ENCODE measurements at regions not wholly inside any gene's neighbourhood (a gene's known extent, or its start where the extent isn't known, plus 50 kb on each side); places are given as distances from the start of the nearest gene placed in this dataset.

DNA sequence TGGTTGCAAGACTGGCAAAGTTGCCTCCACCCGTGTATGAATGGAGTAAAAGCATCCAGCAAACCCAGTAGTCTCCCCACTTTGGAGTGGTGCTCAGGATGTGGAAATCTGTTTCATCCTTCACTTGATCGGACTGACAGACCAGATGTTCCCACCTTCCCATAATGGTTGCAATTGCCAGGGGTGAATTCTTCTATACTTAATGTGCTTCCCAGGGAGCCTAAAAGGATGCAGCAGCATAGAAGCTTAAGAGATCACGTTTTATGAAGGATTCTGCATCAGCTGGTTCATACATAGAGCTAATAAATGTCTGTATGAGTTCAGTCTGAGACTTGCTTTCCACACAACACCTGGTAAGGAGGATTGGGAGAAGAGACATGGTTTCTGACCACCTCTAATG lies 198.8 kb upstream of the S1PR3 start:
- H2AFZ ChIP-seq (ENCODE audit: low read depth) = no peak overlapping the region
- no peak overlapping the region for H3K9ac ChIP-seq
- no peaks in the 10 kb centered on the region for H4K20me1 ChIP-seq (ENCODE audit: insufficient read depth)
- H3K79me2 ChIP-seq (ENCODE audit: insufficient read depth, low read depth) = no peaks in the 10 kb centered on the region
- no peak overlapping the region for H3K4me2 ChIP-seq
- H3K4me3 ChIP-seq (IDR thresholded peaks at IDR 0.05; ENCODE audit: insufficient read depth, low read depth, low read length) = no peak overlapping the region
- no peaks in the 10 kb centered on the region for H3K4me1 ChIP-seq (ENCODE audit: low read depth, poor library complexity, severe bottlenecking)
- no peaks in the 10 kb centered on the region for H3K27me3 ChIP-seq (ENCODE audit: insufficient read depth, low read depth)
- H3K27ac ChIP-seq = no peak overlapping the region
- TF ChIP-seq, protein P1, sequence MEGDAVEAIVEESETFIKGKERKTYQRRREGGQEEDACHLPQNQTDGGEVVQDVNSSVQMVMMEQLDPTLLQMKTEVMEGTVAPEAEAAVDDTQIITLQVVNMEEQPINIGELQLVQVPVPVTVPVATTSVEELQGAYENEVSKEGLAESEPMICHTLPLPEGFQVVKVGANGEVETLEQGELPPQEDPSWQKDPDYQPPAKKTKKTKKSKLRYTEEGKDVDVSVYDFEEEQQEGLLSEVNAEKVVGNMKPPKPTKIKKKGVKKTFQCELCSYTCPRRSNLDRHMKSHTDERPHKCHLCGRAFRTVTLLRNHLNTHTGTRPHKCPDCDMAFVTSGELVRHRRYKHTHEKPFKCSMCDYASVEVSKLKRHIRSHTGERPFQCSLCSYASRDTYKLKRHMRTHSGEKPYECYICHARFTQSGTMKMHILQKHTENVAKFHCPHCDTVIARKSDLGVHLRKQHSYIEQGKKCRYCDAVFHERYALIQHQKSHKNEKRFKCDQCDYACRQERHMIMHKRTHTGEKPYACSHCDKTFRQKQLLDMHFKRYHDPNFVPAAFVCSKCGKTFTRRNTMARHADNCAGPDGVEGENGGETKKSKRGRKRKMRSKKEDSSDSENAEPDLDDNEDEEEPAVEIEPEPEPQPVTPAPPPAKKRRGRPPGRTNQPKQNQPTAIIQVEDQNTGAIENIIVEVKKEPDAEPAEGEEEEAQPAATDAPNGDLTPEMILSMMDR (conservative IDR thresholded peaks at IDR 0.05; ENCODE audit: low read depth, low read length) = no peak
- H3K36me3 ChIP-seq (ENCODE audit: insufficient read depth) = no peaks in the 10 kb centered on the region

DNA sequence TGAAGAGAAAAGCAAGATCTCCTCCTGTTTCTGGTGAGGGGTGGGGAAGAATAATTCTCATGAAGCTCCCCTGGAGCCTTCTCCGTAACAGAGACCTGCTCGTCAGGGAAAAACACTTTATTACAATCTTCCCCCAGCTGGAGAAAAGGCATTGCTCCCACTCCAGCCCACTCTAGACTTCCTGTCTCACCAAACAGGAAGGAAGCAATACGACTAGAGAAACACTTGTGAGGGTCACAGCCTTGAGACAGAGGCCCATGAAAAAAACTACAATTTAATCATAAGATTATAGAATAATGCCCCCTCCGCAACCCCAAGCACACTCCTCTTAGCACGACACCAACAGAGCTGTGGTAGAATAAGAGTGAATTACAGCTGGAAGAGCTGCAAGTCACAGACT lies 197.2 kb upstream of the S1PR3 start:
- Histone ChIP-seq H3K27ac (no peak overlapping the region), H3K9ac (no peak overlapping the region), H3K27me3 (ENCODE audit: insufficient read depth, low read depth) (no peaks in the 10 kb centered on the region), H4K20me1 (ENCODE audit: insufficient read depth) (no peaks in the 10 kb centered on the region), H3K4me3 (IDR thresholded peaks at IDR 0.05; ENCODE audit: insufficient read depth, low read depth, low read length) (no peak overlapping the region), H2AFZ (ENCODE audit: low read depth) (no peak overlapping the region), H3K4me1 (ENCODE audit: low read depth, poor library complexity, severe bottlenecking) (no peaks in the 10 kb centered on the region), H3K36me3 (ENCODE audit: insufficient read depth) (no peaks in the 10 kb centered on the region), H3K4me2 (no peak overlapping the region), H3K79me2 (ENCODE audit: insufficient read depth, low read depth) (no peaks in the 10 kb centered on the region)
- TF ChIP-seq, protein P1 (conservative IDR thresholded peaks at IDR 0.05; ENCODE audit: low read depth, low read length) = no peak

DNA sequence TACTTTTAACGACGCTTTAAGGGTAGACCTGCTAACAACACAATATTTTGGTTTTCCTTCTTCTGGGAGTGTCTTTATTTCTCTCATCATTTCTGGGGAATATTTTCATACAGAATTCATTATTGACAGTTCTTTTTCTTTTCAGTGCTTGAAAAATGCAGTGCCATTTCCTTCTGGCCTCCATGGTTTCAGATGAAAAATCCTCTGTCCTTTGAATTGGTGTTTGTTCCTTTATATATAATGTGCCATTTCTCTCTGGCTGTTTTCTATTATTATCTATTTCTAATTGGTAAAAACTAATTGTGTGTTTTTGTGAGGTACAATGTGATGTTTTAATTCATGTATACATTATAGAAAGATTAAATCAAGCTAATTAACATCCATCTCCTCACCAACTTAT lies 194.3 kb upstream of the S1PR3 start:
- TF ChIP-seq, protein P1 (conservative IDR thresholded peaks at IDR 0.05; ENCODE audit: low read depth, low read length) = no peak
- no peaks in the 10 kb centered on the region for H4K20me1 ChIP-seq (ENCODE audit: insufficient read depth)
- no peaks in the 10 kb centered on the region for H3K4me1 ChIP-seq (ENCODE audit: low read depth, poor library complexity, severe bottlenecking)
- H3K4me2 ChIP-seq = no peak overlapping the region
- H3K27ac ChIP-seq = no peak overlapping the region
- H3K36me3 ChIP-seq (ENCODE audit: insufficient read depth) = no peaks in the 10 kb centered on the region
- H3K27me3 ChIP-seq (ENCODE audit: insufficient read depth, low read depth) = no peaks in the 10 kb centered on the region
- no peaks in the 10 kb centered on the region for H3K79me2 ChIP-seq (ENCODE audit: insufficient read depth, low read depth)
- no peak overlapping the region for H3K9ac ChIP-seq
- no peak overlapping the region for H2AFZ ChIP-seq (ENCODE audit: low read depth)
- H3K4me3 ChIP-seq (IDR thresholded peaks at IDR 0.05; ENCODE audit: insufficient read depth, low read depth, low read length) = no peak overlapping the region

DNA sequence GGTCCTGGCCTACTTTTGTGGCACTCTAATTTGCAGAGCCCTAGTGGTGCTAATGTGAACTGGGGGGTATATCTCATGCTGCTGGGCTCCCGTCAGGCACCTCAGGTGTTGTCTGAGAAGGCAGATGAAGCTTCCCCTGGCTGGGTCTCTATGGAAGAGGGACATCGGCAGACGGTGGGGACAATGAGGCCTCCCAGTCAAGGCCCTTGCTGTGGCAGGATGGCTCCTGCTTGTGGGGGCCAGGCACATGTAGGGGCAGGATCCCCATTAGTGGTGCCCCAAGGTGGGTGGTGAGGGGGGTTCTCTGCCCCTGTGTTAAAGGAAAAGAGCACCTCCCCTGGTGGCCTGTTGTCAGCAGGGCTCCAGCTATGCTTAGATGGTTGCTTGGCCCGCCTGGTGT lies 192.8 kb upstream of the S1PR3 start:
- no peak overlapping the region for H3K4me3 ChIP-seq (IDR thresholded peaks at IDR 0.05; ENCODE audit: insufficient read depth, low read depth, low read length)
- H4K20me1 ChIP-seq (ENCODE audit: insufficient read depth) = no peaks in the 10 kb centered on the region
- no peaks in the 10 kb centered on the region for H3K27me3 ChIP-seq (ENCODE audit: insufficient read depth, low read depth)
- H3K4me2 ChIP-seq = no peak overlapping the region
- no peak overlapping the region for H2AFZ ChIP-seq (ENCODE audit: low read depth)
- no peaks in the 10 kb centered on the region for H3K79me2 ChIP-seq (ENCODE audit: insufficient read depth, low read depth)
- H3K27ac ChIP-seq = no peak overlapping the region
- TF ChIP-seq, protein P1 (conservative IDR thresholded peaks at IDR 0.05; ENCODE audit: low read depth, low read length) = no peak
- no peak overlapping the region for H3K9ac ChIP-seq
- H3K4me1 ChIP-seq (ENCODE audit: low read depth, poor library complexity, severe bottlenecking) = no peaks in the 10 kb centered on the region
- H3K36me3 ChIP-seq (ENCODE audit: insufficient read depth) = no peaks in the 10 kb centered on the region

All from KMS-11 (cell line).